MM.1S (cell line): ENCODE measurements at regions not wholly inside any gene's neighbourhood (a gene's known extent, or its start where the extent isn't known, plus 50 kb on each side); places are given as distances from the start of the nearest gene placed in this dataset.

ENCODE experiments used
- DNase-seq: peaks from one replicate; pipeline ENCODE4 v3.0.0-alpha.2; 2015
- H2AFZ ChIP-seq: fragments of 300-600 bp; sonication (generic); 2 replicates; pipeline ENCODE4 v1.6.0; 2016; ENCODE audit warnings: antibody characterized with exemption, low read length
- H3F3A ChIP-seq: fragments of 300-600 bp; sonication (generic); 2 replicates; pipeline ENCODE4 v1.6.1; 2016; ENCODE audit warnings: mild to moderate bottlenecking, antibody characterized with exemption, low read length, moderate library complexity, mixed read lengths; ENCODE audit not compliant: insufficient read depth
- H3K27ac ChIP-seq: fragments of 300-600 bp; sonication (generic); 2 replicates; pipeline ENCODE4 v1.5.1; 2016; ENCODE audit warnings: mild to moderate bottlenecking, low read length
- H3K27me3 ChIP-seq: fragments of 300-600 bp; sonication (generic); replicated peaks from 2 replicates; pipeline ENCODE4 v1.6.0; 2016; ENCODE audit warnings: low read length; ENCODE audit not compliant: insufficient read depth
- H3K36me3 ChIP-seq: fragments of 300-600 bp; sonication (generic); replicated peaks from 2 replicates; pipeline ENCODE4 v1.6.1; 2016; ENCODE audit warnings: mild to moderate bottlenecking, low read length, mixed read lengths; ENCODE audit not compliant: insufficient read depth
- H3K4me1 ChIP-seq: fragments of 300-600 bp; sonication (generic); 2 replicates; pipeline ENCODE4 v1.6.1; 2016; ENCODE audit warnings: low read length, mixed read lengths
- H3K4me2 ChIP-seq: fragments of 300-600 bp; sonication (generic); 2 replicates; pipeline ENCODE4 v1.6.0; 2016; ENCODE audit warnings: low read depth, low read length
- H3K4me3 ChIP-seq: fragments of 300-600 bp; sonication (generic); 2 replicates; pipeline ENCODE4 v1.5.1; 2016; ENCODE audit warnings: low read length, mixed read lengths
- H3K79me2 ChIP-seq: fragments of 300-600 bp; sonication (generic); 2 replicates; pipeline ENCODE4 v1.6.1; 2016; ENCODE audit warnings: mixed run types, low read length, mixed read lengths
- H3K9ac ChIP-seq: fragments of 300-600 bp; sonication (generic); 2 replicates; pipeline ENCODE4 v1.6.1; 2016; ENCODE audit warnings: low read length, mixed read lengths
- H3K9me2 ChIP-seq: fragments of 300-600 bp; sonication (generic); replicated peaks from 2 replicates; pipeline ENCODE4 v1.6.1; 2016; ENCODE audit warnings: mild to moderate bottlenecking, low read length, mixed read lengths; ENCODE audit not compliant: insufficient read depth
- H3K9me3 ChIP-seq: fragments of 300-600 bp; sonication (generic); replicated peaks from 2 replicates; pipeline ENCODE4 v1.6.1; 2016; ENCODE audit warnings: mild to moderate bottlenecking, low read length, mixed read lengths; ENCODE audit not compliant: insufficient read depth
- H4K20me1 ChIP-seq: fragments of 300-600 bp; sonication (generic); 2 replicates; pipeline ENCODE4 v1.6.1; 2016; ENCODE audit warnings: mild to moderate bottlenecking, low read length, moderate library complexity, mixed read lengths; ENCODE audit not compliant: insufficient read depth
- CTCF ChIP-seq: fragments of 300-600 bp; sonication (generic); IDR thresholded peaks from 2 replicates; pipeline ENCODE4 v1.5.1; 2016; ENCODE audit warnings: antibody characterized with exemption, low read length, mixed read lengths
- EZH2 ChIP-seq: fragments of 300-600 bp; sonication (generic); optimal IDR thresholded peaks from 2 replicates; pipeline ENCODE3; 2017; ENCODE audit warnings: low read depth, mild to moderate bottlenecking, antibody characterized with exemption, low read length, mixed read lengths
- EZH2phosphoT487 ChIP-seq: fragments of 300-600 bp; sonication (generic); IDR thresholded peaks from 2 replicates; pipeline ENCODE4 v1.6.1; 2018; ENCODE audit warnings: antibody characterized with exemption, low read length

GRCh38 chr4:128639541-128640270 lies 169.8 kb upstream of the JADE1 start:
- Histone ChIP-seq H3K4me3 (no peak overlapping the region), H3K4me2 (no peak overlapping the region), H3K9ac (no peak overlapping the region), H3K9me2 (no peaks in the 10 kb centered on the region), H3K27me3 (no peaks in the 10 kb centered on the region), H2AFZ (no peak overlapping the region), H3K36me3 (no peaks in the 10 kb centered on the region), H4K20me1 (no peaks in the 10 kb centered on the region), H3K4me1 (no peaks in the 10 kb centered on the region), H3K9me3 (no peaks in the 10 kb centered on the region), H3K79me2 (no peaks in the 10 kb centered on the region), H3K27ac (no peak overlapping the region), H3F3A (no peaks in the 10 kb centered on the region; the same call in 1 of the 2 replicates)
- no peak for TF ChIP-seq EZH2
- no peak for DNase-seq

- no peaks in the 10 kb centered on the region for H3K79me2 ChIP-seq
- no peak for DNase-seq
- H3K4me2 ChIP-seq = no peak overlapping the region
- H3K9ac ChIP-seq = no peak overlapping the region
- H3K27me3 ChIP-seq = no peaks in the 10 kb centered on the region
- no peak overlapping the region for H3K27ac ChIP-seq
- H3F3A ChIP-seq = no peaks in the 10 kb centered on the region; the same call in 1 of the 2 replicates
- H2AFZ ChIP-seq = no peak overlapping the region
- no peaks in the 10 kb centered on the region for H3K9me2 ChIP-seq
- no peaks in the 10 kb centered on the region for H3K9me3 ChIP-seq
- no peaks in the 10 kb centered on the region for H3K4me1 ChIP-seq
- no peaks in the 10 kb centered on the region for H3K36me3 ChIP-seq
- H4K20me1 ChIP-seq = no peaks in the 10 kb centered on the region
- no peak for TF ChIP-seq CTCF
- no peak for TF ChIP-seq EZH2phosphoT487
- no peak for TF ChIP-seq EZH2
- H3K4me3 ChIP-seq = no peak overlapping the region
These were observed 172.6 kb upstream of the JADE1 start for GRCh38 chr4:128636906-128637305.

- no peaks in the 10 kb centered on the region for H3K9me3 ChIP-seq
- no peak overlapping the region for H3K4me3 ChIP-seq
- H3F3A ChIP-seq = no peaks in the 10 kb centered on the region; the same call in 1 of the 2 replicates
- H3K4me2 ChIP-seq = no peak overlapping the region
- no peaks in the 10 kb centered on the region for H4K20me1 ChIP-seq
- H3K79me2 ChIP-seq = no peaks in the 10 kb centered on the region
- H3K36me3 ChIP-seq = no peaks in the 10 kb centered on the region
- no peaks in the 10 kb centered on the region for H3K9me2 ChIP-seq
- TF ChIP-seq CTCF = no peak
- no peak for TF ChIP-seq EZH2phosphoT487
- TF ChIP-seq EZH2 = no peak
- no peaks in the 10 kb centered on the region for H3K27me3 ChIP-seq
- no peak for DNase-seq
- H3K9ac ChIP-seq = no peak overlapping the region
- H3K27ac ChIP-seq = no peak overlapping the region
- H2AFZ ChIP-seq = no peak overlapping the region
- H3K4me1 ChIP-seq = no peaks in the 10 kb centered on the region
These were observed 173.4 kb upstream of the JADE1 start for GRCh38 chr4:128635955-128636560.
